ENCODE measurements at regions not wholly inside any gene's neighbourhood (a gene's known extent, or its start where the extent isn't known, plus 50 kb on each side); places are given as distances from the start of the nearest gene placed in this dataset.

GRCh38 chr13:73691891-73692290 is 442.3 kb downstream of the KLF12 start:
- H3K4me1 Mint-ChIP-seq (ENCODE audit: low read depth, unreplicated experiment) = no peaks in the 10 kb centered on the region
- no peaks in the 10 kb centered on the region for H3K27me3 ChIP-seq (replicated peaks; ENCODE audit: control insufficient read depth, insufficient read depth, low read length)
- no peak overlapping the region for H3K27ac Mint-ChIP-seq (ENCODE audit: unreplicated experiment)
- no peak for TF ChIP-seq CTCF (IDR thresholded peaks at IDR 0.05; ENCODE audit: insufficient read depth in 1 of 2, low read depth in 1 of 2, low read length in 1 of 2, severe bottlenecking in 1 of 2, unreplicated experiment in 1 of 2)
- H3K36me3 ChIP-seq (ENCODE audit: control insufficient read depth, insufficient read depth, low read length) = peaks cover 3% of the 10 kb centered on the region; the same call in 1 of the 2 replicates
- ChIA-PET POLR2A (no interaction called here), CTCF (no interaction called here)
- no TSS peak for BruUV-seq (replicated peaks)
- no peaks in the 10 kb centered on the region for H3K36me3 Mint-ChIP-seq (ENCODE audit: insufficient read depth, unreplicated experiment)
- no peak overlapping the region for H3K4me3 ChIP-seq (ENCODE audit: low read depth, low read length)
- H3K9me3 Mint-ChIP-seq (ENCODE audit: unreplicated experiment) = no peaks in the 10 kb centered on the region
- H3K4me3 Mint-ChIP-seq (ENCODE audit: unreplicated experiment) = no peak overlapping the region
- no peaks in the 10 kb centered on the region for H3K4me1 ChIP-seq
- DNase-seq = no peak
- no peaks in the 10 kb centered on the region for H3K9me3 ChIP-seq
- intact Hi-C loops (cut with micrococcal nuclease; ENCODE audit: unreplicated experiment) = no loop called here
- no peaks in the 10 kb centered on the region for H3K27me3 Mint-ChIP-seq (ENCODE audit: insufficient read depth, unreplicated experiment)

DNA sequence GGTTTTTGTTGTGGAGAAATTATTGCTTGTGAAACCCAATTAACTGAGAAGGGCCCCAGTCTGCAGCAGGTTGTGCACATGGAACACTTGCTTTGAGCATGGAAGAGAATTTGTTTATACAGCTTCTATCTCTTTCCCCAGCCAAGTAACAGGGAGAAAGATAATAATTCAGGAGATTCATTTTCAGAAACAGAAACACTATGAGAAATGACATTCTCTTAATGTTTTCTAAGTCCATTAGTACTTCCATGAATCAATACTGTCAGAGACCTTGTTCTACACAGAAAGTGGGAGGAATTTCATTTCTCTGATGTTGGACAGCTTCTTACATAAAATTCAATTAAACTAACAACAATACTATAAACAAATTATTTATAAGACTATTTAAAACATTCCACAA is 446.3 kb downstream of the KLF12 start:
- DNase-seq = no peak
- H3K4me1 Mint-ChIP-seq (ENCODE audit: low read depth, unreplicated experiment) = no peaks in the 10 kb centered on the region
- Histone ChIP-seq H3K9me3 (no peaks in the 10 kb centered on the region), H3K36me3 (ENCODE audit: control insufficient read depth, insufficient read depth, low read length) (no peaks in the 10 kb centered on the region), H3K4me3 (ENCODE audit: low read depth, low read length) (no peak overlapping the region), H3K4me1 (no peaks in the 10 kb centered on the region), H3K27me3 (replicated peaks; ENCODE audit: control insufficient read depth, insufficient read depth, low read length) (no peaks in the 10 kb centered on the region)
- no peaks in the 10 kb centered on the region for H3K9me3 Mint-ChIP-seq (ENCODE audit: unreplicated experiment)
- no peak for TF ChIP-seq CTCF (IDR thresholded peaks at IDR 0.05; ENCODE audit: insufficient read depth in 1 of 2, low read depth in 1 of 2, low read length in 1 of 2, severe bottlenecking in 1 of 2, unreplicated experiment in 1 of 2)
- no peaks in the 10 kb centered on the region for H3K36me3 Mint-ChIP-seq (ENCODE audit: insufficient read depth, unreplicated experiment)
- no peak overlapping the region for H3K27ac Mint-ChIP-seq (ENCODE audit: unreplicated experiment)
- intact Hi-C loops (cut with micrococcal nuclease; ENCODE audit: unreplicated experiment) = no loop called here
- POLR2A ChIA-PET = no interaction called here
- CTCF ChIA-PET = no interaction called here
- no peaks in the 10 kb centered on the region for H3K27me3 Mint-ChIP-seq (ENCODE audit: insufficient read depth, unreplicated experiment)
- no TSS peak for BruUV-seq (replicated peaks)
- no peak overlapping the region for H3K4me3 Mint-ChIP-seq (ENCODE audit: unreplicated experiment)

- H3K36me3 Mint-ChIP-seq (ENCODE audit: insufficient read depth, unreplicated experiment) = no peaks in the 10 kb centered on the region
- H3K27ac Mint-ChIP-seq (ENCODE audit: unreplicated experiment) = no peak overlapping the region
- no peaks in the 10 kb centered on the region for H3K27me3 Mint-ChIP-seq (ENCODE audit: insufficient read depth, unreplicated experiment)
- H3K4me1 Mint-ChIP-seq (ENCODE audit: low read depth, unreplicated experiment) = no peaks in the 10 kb centered on the region
- H3K9me3 Mint-ChIP-seq (ENCODE audit: unreplicated experiment) = no peaks in the 10 kb centered on the region
- intact Hi-C loops (cut with micrococcal nuclease; ENCODE audit: unreplicated experiment) = no loop called here
- Histone ChIP-seq H3K9me3 (no peaks in the 10 kb centered on the region), H3K27me3 (replicated peaks; ENCODE audit: control insufficient read depth, insufficient read depth, low read length) (no peaks in the 10 kb centered on the region), H3K4me1 (no peaks in the 10 kb centered on the region), H3K36me3 (ENCODE audit: control insufficient read depth, insufficient read depth, low read length) (no peaks in the 10 kb centered on the region), H3K4me3 (ENCODE audit: low read depth, low read length) (no peak overlapping the region)
- CTCF ChIA-PET = no interaction called here
- BruUV-seq (replicated peaks) = no TSS peak
- H3K4me3 Mint-ChIP-seq (ENCODE audit: unreplicated experiment) = no peak overlapping the region
- POLR2A ChIA-PET = no interaction called here
- no peak for TF ChIP-seq CTCF (IDR thresholded peaks at IDR 0.05; ENCODE audit: insufficient read depth in 1 of 2, low read depth in 1 of 2, low read length in 1 of 2, severe bottlenecking in 1 of 2, unreplicated experiment in 1 of 2)
- no peak for DNase-seq
Observed at GRCh38 chr13:73687087-73687486, 447.1 kb downstream of the KLF12 start.

All from Caco-2 (cell line).